B cell (primary cell): ENCODE measurements at regions not wholly inside any gene's neighbourhood (a gene's known extent, or its start where the extent isn't known, plus 50 kb on each side); places are given as distances from the start of the nearest gene placed in this dataset.

ENCODE experiments used
- ATAC-seq: fragments of 200-7000 bp; cut with Tn5 transposase; one replicate; pipeline ENCODE4 v1.10.0; 2021; ENCODE audit warnings: low read depth, mild to moderate bottlenecking, moderate number of reproducible peaks, moderate library complexity
- CTCF ChIA-PET: fragments of 350-600 bp; sonication (Branson Sonifier 250); formaldehyde crosslinking; loops from one replicate; lab custom pipeline; 2021; ENCODE audit warnings: antibody characterized with exemption, inconsistent platforms; lab: Charles Lee
- POLR2A ChIA-PET: fragments of 350-600 bp; sonication (Branson Sonifier 250); formaldehyde crosslinking; loops from one replicate; lab custom pipeline; 2021; ENCODE audit warnings: antibody characterized with exemption; lab: Charles Lee
- DNase-seq: peaks from one replicate; pipeline ENCODE4 v3.0.0; 2013
- H2AFZ ChIP-seq: 2 replicates; pipeline ENCODE4 v1.6.1; 2012; ENCODE audit warnings: mild to moderate bottlenecking, low read depth, low read length; ENCODE audit not compliant: insufficient read depth, poor library complexity, severe bottlenecking
- H3K27ac ChIP-seq, 2 donors: 1 replicate in 1 of 2; 2 replicates in 1 of 2; pipeline ENCODE4 v1.5.1; 2012 to 2013; ENCODE audit warnings: low read length in 2 of 2, mild to moderate bottlenecking in 2 of 2, moderate library complexity in 1 of 2
- H3K27me3 ChIP-seq, 4 experiments: fragments of 200-600 bp in 1 of 4; sonication (generic) in 1 of 4; replicated peaks in 1 of 4; 1 replicate in 2 of 4; 2 replicates in 2 of 4; pipeline versions ENCODE4 v1.6.1 to v1.7.0; 2013 to 2016; ENCODE audit warnings: low read length in 3 of 4, mild to moderate bottlenecking in 2 of 4, mixed read lengths in 1 of 4, moderate library complexity in 1 of 4; ENCODE audit not compliant: insufficient read depth in 4 of 4, control insufficient read depth in 3 of 4; ENCODE audit errors: control extremely low read depth in 1 of 4
- H3K36me3 ChIP-seq, 2 experiments: replicated peaks in 1 of 2; 1 replicate in 1 of 2; 2 replicates in 1 of 2; pipeline versions ENCODE4 v1.6.1 to v1.7.1; 2013; ENCODE audit warnings: low read length in 1 of 2; ENCODE audit not compliant: insufficient read depth in 2 of 2, control insufficient read depth in 1 of 2; ENCODE audit errors: control extremely low read depth in 1 of 2, extremely low read depth in 1 of 2
- H3K4me1 ChIP-seq, 2 donors: fragments of 200-600 bp in 1 of 2; sonication (generic) in 1 of 2; 1 replicate in 1 of 2; 2 replicates in 1 of 2; pipeline versions ENCODE4 v1.5.1 to v1.6.1; 2013 to 2017; ENCODE audit warnings: low read length in 2 of 2; ENCODE audit not compliant: control insufficient read depth in 2 of 2, insufficient read depth in 2 of 2
- H3K4me2 ChIP-seq: replicated peaks from 2 replicates; pipeline ENCODE3; 2012; ENCODE audit warnings: mild to moderate bottlenecking, low read depth, low read length; ENCODE audit not compliant: poor library complexity, severe bottlenecking
- H3K4me3 ChIP-seq, 5 experiments: fragments of 200-600 bp in 1 of 5; sonication (generic) in 1 of 5; 1 replicate in 3 of 5; 2 replicates in 2 of 5; pipeline versions ENCODE4 v1.5.1 to v1.7.0; 2011 to 2016; ENCODE audit warnings: low read length in 4 of 5, mild to moderate bottlenecking in 4 of 5, low read depth in 2 of 5, control low read depth in 1 of 5, moderate library complexity in 1 of 5; ENCODE audit not compliant: insufficient read depth in 1 of 5; ENCODE audit errors: control extremely low read depth in 1 of 5, extremely low read depth in 1 of 5
- H3K79me2 ChIP-seq: fragments of 200-600 bp; sonication (generic); one replicate; pipeline ENCODE4 v1.6.0; 2016; ENCODE audit warnings: low read length; ENCODE audit not compliant: control insufficient read depth, insufficient read depth
- H3K9ac ChIP-seq: fragments of 200-600 bp; sonication (generic); 2 replicates; pipeline ENCODE4 v1.6.1; 2017; ENCODE audit warnings: mild to moderate bottlenecking, low read length, moderate library complexity
- H3K9me3 ChIP-seq, 3 donors: one replicate each; pipeline versions ENCODE4 v1.6.1 to v1.7.1; 2013; ENCODE audit warnings: low read length in 2 of 3; ENCODE audit not compliant: control insufficient read depth in 2 of 3, insufficient read depth in 1 of 3; ENCODE audit errors: control extremely low read depth in 1 of 3
- H4K20me1 ChIP-seq: 2 replicates; pipeline ENCODE4 v1.6.0; 2012; ENCODE audit warnings: mild to moderate bottlenecking, low read length; ENCODE audit not compliant: insufficient read depth, control insufficient read depth, poor library complexity, severe bottlenecking
- H3K27ac Mint-ChIP-seq: one replicate; pipeline ENCODE4 v1.8.0; 2021; ENCODE audit warnings: mixed read lengths
- H3K27me3 Mint-ChIP-seq: one replicate; pipeline ENCODE4 v1.8.0; 2021; ENCODE audit warnings: mixed read lengths
- H3K4me1 Mint-ChIP-seq: one replicate; pipeline ENCODE4 v1.8.0; 2021; ENCODE audit warnings: mixed read lengths
- H3K4me3 Mint-ChIP-seq: one replicate; pipeline ENCODE4 v1.8.0; 2021; ENCODE audit warnings: mixed read lengths
- H3K9me3 Mint-ChIP-seq: one replicate; pipeline ENCODE4 v1.8.0; 2022; ENCODE audit warnings: mixed read lengths; ENCODE audit not compliant: insufficient read depth
- EZH2 ChIP-seq: IDR thresholded peaks from 2 replicates; pipeline ENCODE4 v1.6.1; 2012; ENCODE audit warnings: borderline replicate concordance, low read depth, mild to moderate bottlenecking, moderate library complexity, low read length; ENCODE audit not compliant: insufficient read depth, poor library complexity, severe bottlenecking
- WGBS: methylation state at CpG from one replicate; pipeline ENCODE4 v1.1.5; 2013; ENCODE audit warnings: missing lambda C conversion rate; ENCODE audit not compliant: insufficient coverage; 5-methylcytosine and 5-hydroxymethylcytosine counted together
- intact Hi-C: fragments of 100-400 bp; cut with micrococcal nuclease; formaldehyde crosslinking; loops from one replicate; pipeline ENCODE4 v1.10.0; 2022
- TF ChIP-seq, protein P1 (sequence below): fragments of 200-600 bp; IDR thresholded peaks from one replicate; pipeline ENCODE4 v1.8.0; 2022; ENCODE audit warnings: antibody characterized with exemption, mild to moderate bottlenecking

DNA sequence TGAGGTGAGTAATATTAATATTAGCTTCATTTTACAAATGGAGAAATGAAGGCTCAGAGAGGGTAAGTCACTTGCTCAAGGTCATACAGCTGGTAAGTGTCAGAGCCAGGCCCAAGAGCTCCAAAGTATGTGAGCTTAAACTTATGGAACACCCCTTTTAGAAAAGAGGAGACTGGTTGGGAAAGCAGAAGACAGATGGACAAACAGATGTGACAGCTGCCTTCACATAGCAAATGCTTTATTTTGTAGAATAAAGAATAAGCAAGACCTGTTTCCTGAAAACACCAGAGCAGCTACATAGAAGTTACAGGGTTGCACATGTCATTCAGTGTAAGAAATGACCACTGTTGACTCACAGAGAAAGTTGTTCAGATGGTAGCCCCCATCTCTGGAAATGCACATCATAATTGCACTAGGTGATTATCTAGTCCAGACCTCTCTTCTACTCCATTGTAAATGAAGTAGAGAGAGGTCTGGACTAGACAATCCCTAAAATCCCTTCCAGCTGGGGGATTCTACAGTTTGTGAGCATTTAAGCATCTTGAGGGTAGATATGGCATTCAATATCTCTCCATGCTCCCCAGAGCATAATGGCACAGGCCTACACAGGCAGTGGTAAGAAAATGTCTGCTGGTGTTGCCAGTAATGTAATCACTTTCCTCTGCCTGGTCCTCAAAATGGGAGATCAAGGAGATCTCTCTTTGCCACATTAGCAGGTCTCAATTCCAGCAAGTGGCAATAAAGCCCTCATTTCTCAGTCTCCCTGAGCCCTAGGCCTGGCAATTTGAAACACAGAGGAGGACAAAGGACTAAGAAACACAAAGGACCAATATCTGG lies 188.2 kb upstream of the FGGY start:
- H3K9ac ChIP-seq = no peak overlapping the region
- no peak overlapping the region for H3K4me3 ChIP-seq
- H2AFZ ChIP-seq = no peak overlapping the region
- DNase-seq (no peak), ATAC-seq (no peak)
- H3K36me3 ChIP-seq = no peaks in the 10 kb centered on the region
- no peak overlapping the region for H3K27ac ChIP-seq
- ChIA-PET POLR2A (no interaction called here), CTCF (no interaction called here)
- H3K9me3 ChIP-seq = no peaks in the 10 kb centered on the region
- H3K27me3 ChIP-seq = no peaks in the 10 kb centered on the region
- Mint-ChIP-seq H3K27ac (no peak overlapping the region), H3K27me3 (no peaks in the 10 kb centered on the region), H3K9me3 (no peaks in the 10 kb centered on the region), H3K4me3 (no peak overlapping the region), H3K4me1 (no peaks in the 10 kb centered on the region)
- no peaks in the 10 kb centered on the region for H4K20me1 ChIP-seq
- H3K4me1 ChIP-seq = no peaks in the 10 kb centered on the region
- no peaks in the 10 kb centered on the region for H3K79me2 ChIP-seq
- intact Hi-C loops = no loop called here
- TF ChIP-seq EZH2 = no peak
- TF ChIP-seq, protein P1, sequence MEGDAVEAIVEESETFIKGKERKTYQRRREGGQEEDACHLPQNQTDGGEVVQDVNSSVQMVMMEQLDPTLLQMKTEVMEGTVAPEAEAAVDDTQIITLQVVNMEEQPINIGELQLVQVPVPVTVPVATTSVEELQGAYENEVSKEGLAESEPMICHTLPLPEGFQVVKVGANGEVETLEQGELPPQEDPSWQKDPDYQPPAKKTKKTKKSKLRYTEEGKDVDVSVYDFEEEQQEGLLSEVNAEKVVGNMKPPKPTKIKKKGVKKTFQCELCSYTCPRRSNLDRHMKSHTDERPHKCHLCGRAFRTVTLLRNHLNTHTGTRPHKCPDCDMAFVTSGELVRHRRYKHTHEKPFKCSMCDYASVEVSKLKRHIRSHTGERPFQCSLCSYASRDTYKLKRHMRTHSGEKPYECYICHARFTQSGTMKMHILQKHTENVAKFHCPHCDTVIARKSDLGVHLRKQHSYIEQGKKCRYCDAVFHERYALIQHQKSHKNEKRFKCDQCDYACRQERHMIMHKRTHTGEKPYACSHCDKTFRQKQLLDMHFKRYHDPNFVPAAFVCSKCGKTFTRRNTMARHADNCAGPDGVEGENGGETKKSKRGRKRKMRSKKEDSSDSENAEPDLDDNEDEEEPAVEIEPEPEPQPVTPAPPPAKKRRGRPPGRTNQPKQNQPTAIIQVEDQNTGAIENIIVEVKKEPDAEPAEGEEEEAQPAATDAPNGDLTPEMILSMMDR = no peak
- no peak overlapping the region for H3K4me2 ChIP-seq

DNA sequence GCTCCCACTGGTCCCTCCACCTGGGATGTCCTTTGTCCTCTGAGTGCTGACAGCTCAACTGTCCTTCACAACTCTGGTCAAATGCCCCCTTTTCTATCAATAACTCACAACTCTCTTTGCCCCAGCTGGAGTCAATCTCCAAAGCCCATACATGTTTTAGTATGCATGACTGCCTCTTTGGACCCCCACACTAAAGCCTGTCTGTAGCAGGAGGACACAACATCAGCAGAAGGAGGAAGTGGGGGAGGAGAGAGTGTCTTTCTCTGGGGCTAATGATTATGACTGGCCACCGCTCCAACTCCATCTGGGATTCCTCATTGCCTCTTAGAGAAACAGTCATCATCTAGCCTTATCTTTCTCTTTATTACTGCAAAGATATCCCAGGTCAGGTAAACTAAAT lies 186.6 kb upstream of the FGGY start:
- intact Hi-C loops = no loop called here
- Histone ChIP-seq H3K79me2 (no peaks in the 10 kb centered on the region), H3K9me3 (no peaks in the 10 kb centered on the region), H3K4me3 (no peak overlapping the region), H3K9ac (no peak overlapping the region), H3K4me2 (no peak overlapping the region), H3K27ac (no peak overlapping the region), H3K36me3 (no peaks in the 10 kb centered on the region), H2AFZ (no peak overlapping the region), H3K4me1 (no peaks in the 10 kb centered on the region), H3K27me3 (no peaks in the 10 kb centered on the region), H4K20me1 (no peaks in the 10 kb centered on the region)
- Mint-ChIP-seq H3K27ac (no peak overlapping the region), H3K9me3 (no peaks in the 10 kb centered on the region), H3K4me1 (no peaks in the 10 kb centered on the region), H3K27me3 (no peaks in the 10 kb centered on the region), H3K4me3 (no peak overlapping the region)
- DNase-seq (no peak), ATAC-seq (no peak)
- WGBS = no CpG with 5 or more reads among the region's 1 CpG
- TF ChIP-seq, protein P1 = no peak
- TF ChIP-seq EZH2 = no peak
- ChIA-PET CTCF (no interaction called here), POLR2A (no interaction called here)
